ENCODE measurements at regions not wholly inside any gene's neighbourhood (a gene's known extent, or its start where the extent isn't known, plus 50 kb on each side); places are given as distances from the start of the nearest gene placed in this dataset.
A peak's percentile ranks its signal among the peaks of the same experiment; 100 is the strongest.
"Not testable (repeated sequence)": the region's sequence is repeated elsewhere in the genome, so short reads cannot be mapped to it uniquely, and the experiment has no call there.

DNA sequence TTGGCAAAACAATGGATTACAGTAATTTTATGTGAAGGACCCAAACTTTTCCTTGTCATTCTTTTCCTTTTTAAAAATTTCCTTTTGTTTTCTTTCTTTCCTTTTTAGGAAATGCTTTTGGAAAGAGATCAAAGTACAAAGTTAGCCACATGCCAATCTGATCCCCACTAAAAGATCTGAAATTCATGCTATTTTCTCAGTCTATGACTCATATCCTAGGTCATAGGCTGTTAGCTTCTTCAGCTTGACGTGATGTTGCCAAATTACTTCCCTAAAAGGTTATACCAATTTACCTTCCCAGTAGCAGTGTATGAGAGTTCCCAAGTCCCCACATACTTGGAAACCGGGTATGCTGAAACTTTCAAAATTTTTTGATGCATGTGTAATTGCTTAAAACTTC, 355.3 kb downstream of the INSIG2 start:
- ATAC-seq, result no peak

DNA sequence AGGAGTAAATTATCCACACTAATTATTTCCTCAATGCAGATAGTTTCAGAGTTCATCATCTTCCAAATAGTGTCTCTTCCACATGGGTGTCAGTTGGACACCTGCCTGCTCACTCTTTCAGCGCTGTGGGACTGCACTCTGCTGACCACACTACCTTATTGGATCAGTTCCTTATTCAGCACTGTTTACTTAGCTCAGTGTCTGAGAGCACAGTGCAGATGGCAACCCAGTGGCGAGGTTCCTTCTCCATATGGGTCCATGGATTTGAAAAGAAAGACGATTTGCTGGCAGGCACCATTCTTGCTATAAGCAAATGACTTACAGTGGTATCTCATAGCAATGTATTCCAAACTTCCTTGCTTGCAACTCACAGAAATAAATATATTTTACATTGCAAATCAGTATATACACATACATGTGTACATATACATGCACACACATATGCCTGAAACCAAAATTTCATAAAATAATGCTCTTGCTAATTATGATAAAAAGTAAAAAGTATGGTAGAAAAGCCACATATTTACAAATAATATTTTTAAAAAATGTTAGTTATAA, 354.8 kb downstream of the INSIG2 start:
- no peak for ATAC-seq

DNA sequence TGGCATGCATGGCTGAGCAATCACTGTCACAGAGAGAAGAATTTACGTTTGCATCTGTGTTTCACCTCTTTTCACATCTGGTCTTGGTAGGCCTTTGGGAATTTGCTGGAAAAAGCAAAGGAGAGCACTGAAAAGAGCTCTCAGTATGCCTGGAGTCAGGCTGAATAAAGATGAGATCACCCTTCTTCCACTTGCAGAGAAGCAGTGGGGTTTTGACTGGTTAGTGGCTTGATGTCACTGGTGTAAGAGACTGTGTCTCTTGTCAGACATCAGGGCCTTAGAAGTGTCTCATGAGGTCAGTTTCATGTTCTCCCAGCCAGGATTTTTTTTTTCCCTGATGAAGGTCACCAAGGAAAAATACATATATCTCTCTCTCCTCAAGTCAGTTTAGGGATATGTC, 353.8 kb downstream of the INSIG2 start:
- ATAC-seq, result no peak

DNA sequence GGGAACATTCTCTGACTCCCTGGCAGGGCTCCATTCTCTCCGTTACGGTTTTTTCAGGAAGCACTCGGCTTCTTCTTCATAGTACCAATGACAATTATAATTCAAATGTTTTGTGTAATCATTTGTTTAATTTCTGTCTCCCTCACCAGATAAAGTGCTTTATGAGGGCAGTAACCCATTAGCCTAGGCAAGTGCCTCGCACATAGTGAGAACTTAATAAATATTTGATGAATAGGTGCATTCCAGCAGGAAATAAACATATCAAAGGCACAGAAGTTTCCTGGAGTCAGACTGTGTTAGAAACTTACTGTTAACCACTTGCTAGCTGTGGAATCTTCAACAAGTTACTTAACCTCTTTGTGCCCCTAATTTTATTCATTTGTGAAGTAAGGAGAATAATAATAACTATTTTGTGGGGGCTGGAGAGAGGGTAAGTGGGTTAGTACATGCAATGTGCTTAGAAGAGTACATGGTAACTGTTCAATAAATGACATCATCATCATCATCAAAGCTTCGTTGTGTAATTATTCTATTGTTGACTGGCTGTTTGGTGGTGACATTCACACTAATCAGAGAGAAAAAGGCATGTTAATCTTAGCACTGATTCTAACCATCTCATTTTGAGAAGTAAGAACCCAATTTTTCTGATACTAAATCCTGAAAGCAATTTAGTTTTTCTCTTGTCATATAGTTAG, 352.3 kb downstream of the INSIG2 start:
- ATAC-seq, result no peak

DNA sequence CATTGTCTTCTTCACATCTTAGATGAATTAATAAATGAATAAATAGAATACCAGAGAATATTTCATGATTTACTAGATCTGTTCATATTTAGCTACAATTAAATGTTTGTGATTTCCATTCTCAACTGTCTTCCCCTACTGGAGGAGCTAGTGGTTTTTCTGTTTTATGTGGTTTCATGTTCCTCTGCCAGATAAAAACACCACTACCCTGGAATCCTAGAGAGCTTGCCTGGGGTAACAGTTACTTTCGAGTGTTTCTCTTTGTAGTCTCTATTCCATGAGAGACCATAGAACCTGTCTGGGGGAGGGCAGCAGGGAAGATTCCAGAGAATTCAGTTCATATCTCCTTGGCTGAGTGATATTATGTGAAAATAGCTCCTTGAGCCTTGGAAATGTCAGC, 349.2 kb downstream of the INSIG2 start:
- no peak for ATAC-seq

DNA sequence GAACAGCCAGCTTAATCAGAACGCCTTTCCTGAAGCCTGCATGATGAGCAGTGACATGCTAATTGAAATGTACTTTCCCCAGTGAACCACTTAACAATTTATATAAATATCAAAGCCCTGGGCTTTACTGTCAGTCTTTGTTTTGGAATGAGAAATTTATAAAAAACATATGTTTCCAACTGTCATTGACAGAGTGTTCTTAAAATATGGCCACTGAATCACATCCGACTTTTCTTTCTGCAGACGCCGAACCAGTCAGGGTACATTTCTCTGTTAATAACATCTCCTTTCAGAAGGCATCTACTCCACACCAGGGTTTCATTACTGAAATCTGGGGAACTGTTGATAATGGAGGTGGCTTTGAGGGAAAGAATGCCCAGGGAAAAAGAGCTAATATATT, 343.7 kb downstream of the INSIG2 start:
- no peak for ATAC-seq

DNA sequence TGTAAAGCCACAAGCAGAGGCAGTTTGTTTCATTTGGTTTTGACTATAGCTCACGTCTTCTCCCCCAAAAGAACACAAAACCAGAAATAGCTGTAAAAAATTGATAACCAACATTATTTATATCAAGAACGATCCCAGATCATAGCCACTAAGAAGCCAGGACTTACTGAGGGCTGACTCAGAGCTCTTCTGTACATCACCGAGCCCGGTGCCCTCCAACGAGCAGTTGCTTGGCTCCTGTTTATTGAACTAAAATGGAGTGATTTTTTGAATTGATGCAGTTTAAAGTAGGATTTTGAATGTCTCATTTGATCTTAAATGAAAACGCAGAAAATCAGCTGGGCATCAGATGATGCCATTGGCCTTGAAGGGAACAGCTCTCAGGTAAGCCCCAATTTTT, 343.3 kb downstream of the INSIG2 start:
- no peak for ATAC-seq

DNA sequence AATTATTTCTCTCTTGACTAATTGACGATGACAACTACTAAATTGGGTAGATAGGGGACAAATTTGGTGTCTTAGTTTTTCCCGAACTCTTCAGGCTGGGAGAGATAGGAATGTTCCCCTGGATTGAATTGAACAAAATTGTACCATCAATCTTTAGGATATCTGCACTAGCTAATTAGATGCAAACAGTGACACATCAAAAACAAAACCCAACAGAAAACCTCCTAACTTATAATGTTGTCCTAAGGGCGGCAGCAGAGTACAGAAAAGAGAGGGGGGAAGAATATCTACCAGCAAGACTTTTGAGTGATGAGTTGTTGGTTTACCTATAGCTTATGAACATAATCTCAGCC, 342.9 kb downstream of the INSIG2 start:
- ATAC-seq, result no peak

DNA sequence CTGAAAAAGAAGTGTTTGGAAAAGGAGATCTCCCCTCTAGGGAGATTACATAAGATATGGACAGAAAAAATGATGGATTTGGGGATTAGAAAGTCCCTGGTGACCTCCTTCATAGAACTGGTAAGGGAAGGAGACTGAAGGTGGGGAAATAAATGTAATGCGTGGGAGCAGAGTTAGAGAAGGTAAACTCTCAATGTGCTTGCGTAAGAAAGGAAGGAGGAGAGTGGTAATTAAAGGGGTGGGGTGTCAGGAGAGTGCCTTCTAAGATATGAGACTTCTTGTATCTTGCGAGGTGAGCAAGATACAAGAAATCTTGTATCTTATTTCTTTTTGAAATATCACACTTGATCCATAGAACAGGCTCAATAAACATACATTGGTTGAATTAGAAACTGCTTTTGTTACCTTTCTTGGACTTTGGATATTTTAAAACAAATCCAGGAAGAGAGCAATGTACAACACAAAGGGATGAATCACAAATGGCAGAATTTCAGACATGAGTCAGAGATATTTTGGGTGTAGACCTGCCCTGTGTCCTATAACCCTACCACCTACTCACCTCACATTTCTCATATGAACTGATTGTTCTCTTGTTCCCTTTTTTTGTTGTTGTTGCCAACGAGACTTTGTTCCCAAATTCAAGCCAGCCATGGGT, 342.4 kb downstream of the INSIG2 start:
- no peak for ATAC-seq

DNA sequence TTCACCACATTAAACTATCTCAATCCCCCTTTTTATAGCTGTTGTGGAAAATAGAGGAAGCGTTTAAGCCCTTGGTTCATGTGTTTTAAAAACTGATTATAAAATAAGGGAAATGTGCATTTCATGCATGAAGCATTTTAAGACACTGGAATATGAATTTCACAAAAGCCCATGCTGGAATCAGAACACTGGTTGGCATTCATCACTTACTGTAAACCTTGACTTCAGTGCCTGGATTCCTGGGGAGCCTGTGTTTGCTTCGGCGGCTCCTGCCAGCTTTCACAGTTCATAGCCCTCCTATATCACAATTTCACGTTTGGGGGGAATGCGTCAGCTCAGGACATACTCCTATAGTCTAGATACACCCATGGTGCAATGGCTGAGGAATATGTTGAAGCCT, 336.9 kb downstream of the INSIG2 start:
- ATAC-seq, result no peak

DNA sequence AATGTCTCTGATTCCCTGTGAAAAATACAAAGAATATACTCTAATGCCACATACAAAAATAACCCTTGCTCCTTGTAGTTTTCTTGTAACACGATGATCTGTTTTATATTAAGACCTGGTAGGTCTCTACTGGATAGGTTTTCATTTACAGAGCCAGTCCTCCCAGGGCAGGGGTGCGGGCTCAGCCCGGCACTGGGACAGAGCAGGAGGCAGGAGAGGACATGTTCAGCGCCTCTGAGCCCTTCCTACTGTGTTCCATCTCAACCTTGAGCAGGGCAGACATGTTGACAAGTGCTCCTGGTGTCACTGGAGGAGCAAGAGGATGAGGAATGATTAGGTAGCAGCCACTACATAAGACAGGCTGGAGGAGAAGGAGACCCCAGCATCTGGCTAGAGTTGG, 335.5 kb downstream of the INSIG2 start:
- no peak for ATAC-seq

DNA sequence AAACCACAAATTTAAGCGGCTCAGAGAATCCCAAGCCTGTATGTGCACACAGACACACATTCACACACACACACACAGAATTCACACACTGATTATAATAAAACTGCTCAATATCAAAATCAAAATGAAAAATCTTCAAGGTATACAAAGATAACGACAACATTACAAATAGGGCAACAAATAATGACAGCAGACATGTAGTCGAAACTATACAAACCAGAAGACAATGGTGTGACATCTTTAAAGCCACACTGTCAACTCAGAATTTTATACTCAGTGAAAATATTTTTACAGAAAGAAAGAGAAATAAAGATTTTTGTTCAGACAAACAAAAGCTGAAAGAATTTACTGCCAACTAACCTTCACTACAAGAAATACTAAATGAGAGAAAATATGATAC, 333.4 kb downstream of the INSIG2 start:
- ATAC-seq, result no peak

DNA sequence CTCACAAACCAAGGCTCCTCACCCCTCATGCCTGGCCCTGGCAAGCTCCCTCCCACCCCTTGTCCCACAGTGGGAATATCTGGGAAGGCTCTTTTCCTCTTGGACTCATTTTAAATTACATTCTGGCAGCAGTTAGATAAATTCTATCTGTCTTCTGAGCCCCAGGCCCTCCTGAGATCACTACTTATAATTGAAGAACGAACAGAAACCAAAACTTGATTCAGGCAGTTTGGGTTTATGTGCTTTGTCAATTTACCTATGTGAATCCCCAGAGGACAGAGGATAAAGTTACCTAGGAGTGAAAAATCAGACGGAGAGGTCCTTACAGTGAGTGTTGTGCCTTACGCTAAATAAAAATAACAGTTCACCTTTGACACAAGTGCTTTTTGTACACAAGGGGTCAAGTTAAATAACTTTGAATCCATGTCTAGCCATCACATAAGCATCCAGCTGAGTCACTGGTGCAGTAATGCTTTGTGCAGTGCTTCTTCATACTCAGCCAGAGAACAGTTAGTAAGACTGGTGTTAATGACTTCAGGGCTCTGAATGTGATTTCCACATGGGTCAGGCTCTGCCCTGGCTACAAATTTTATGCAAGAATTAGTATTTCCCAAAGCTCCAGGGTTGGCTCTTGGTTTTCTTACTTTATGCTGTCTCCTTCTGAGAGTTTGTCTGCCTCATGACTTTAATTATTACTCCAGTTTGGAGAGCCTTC, 329.3 kb downstream of the INSIG2 start:
- no peak for ATAC-seq

DNA sequence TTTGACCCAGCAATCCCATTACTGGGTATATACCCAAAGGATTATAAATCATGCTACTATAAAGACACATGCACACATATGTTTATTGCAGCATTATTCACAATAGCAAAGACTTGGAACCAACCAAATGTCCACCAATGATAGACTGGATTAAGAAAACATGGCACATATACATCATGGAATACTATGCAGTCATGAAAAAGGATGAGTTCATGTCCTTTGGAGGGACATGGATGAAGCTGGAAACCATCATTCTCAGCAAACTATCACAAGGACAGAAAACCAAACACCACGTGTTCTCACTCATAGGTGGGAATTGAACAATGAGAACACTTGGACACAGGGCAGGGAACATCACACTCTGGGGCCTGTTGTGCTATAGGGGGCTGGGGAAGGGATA, 326.9 kb downstream of the INSIG2 start:
- ATAC-seq, result not testable (repeated sequence)

DNA sequence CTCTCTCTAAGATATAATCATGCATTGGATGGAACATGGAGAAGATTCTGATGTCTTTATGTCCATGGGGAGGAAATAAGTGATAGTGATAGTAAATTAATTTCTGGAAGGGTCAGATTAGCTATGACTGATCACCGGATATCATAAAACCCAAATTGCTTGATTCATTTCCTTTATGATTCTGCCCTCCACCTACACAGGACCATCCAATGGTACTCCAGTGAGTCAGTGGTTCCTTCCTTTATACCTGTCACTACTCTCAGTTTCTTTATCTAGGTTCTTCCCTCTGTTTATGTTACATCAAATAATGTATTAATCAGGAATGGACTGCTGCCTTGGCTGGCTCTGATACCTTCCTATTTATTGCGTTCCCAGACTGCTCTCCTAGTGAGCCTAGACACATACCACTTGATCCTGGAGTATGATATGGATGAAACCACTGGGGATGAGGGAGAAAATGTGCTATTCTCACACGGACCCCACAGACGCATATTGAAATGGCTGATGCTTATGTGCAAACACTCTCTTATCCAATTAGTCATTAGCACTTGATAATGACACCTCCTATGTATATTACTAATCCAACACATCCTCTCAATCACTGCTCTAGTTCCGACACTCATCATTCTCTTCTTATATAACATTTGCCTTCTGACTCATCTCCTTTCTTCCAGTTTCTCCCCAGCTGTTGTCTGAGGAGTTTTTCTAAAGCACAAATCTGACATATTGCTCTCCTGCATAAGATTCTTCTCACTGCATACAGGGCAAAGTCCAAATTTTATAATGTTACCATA, 315.6 kb downstream of the INSIG2 start:
- ATAC-seq, result peak; percentile 53 to 56

DNA sequence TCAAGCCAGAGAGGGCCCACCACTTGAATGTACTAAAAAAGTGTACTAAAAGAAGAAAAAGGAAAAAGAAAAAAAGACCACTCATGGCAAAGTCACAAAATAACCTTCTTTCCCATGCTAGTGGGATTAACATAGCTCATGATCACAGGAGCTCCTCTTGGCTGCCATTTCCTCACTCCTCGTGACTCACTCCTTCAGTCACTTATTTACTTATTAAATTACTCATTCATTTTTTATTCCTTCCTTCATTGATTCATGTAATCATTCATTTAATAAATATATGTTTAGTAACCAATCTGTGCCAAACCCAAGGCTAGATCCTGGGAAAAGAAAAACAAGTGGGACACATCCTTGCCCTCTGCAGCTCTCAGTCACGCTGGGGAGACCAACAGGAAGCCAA, 300.5 kb downstream of the INSIG2 start:
- no peak for ATAC-seq

DNA sequence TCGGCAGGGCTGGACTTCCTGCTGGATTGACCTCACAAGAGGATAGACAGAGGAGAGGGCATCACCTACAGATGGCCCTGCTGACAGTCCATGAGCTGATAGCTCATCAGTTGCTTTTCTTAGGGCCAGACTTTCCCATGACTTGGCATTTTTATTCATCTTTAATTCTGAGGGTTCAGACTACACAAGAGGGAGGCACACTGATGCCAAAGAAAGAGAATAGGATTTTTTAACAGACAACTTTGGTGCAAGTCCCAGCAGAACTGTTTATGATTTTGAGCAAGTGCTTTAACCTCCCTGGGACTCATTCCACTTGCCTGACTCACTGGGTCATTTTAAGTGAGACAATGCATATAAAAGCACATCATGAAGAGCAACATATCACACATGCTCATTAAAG, 299.2 kb downstream of the INSIG2 start:
- ATAC-seq, result no peak

DNA sequence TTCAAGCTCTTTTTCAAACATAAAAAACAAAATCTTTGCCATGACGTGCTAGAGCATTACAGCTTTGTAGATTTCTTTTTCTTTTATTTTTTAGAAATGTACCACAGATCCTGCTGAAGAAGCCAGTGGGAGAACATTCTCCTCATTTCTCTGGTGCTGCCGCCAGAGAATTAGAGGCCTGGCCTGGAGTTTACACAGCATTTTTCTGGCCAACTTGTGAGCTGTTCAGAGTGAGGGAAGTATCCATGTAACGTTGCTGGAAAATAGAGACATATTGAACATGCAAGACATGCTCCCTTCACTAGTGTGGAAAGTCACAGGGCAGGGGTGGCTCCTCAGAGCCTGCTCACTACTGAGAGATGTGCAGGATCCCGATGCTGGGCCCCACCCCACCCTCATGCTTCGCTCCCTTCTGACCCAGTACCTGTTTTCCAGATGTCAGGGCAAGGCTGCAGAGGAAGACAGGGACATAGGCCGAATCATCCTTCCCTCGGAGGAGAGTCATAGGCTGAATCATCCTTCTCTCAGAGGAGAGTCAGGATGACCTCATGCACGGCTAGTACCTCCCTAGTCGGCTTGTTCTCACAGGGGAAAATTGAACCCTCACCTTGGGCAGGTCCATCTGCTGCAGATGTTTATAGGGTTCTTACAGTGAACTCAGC, 298.5 kb downstream of the INSIG2 start:
- no peak for ATAC-seq

DNA sequence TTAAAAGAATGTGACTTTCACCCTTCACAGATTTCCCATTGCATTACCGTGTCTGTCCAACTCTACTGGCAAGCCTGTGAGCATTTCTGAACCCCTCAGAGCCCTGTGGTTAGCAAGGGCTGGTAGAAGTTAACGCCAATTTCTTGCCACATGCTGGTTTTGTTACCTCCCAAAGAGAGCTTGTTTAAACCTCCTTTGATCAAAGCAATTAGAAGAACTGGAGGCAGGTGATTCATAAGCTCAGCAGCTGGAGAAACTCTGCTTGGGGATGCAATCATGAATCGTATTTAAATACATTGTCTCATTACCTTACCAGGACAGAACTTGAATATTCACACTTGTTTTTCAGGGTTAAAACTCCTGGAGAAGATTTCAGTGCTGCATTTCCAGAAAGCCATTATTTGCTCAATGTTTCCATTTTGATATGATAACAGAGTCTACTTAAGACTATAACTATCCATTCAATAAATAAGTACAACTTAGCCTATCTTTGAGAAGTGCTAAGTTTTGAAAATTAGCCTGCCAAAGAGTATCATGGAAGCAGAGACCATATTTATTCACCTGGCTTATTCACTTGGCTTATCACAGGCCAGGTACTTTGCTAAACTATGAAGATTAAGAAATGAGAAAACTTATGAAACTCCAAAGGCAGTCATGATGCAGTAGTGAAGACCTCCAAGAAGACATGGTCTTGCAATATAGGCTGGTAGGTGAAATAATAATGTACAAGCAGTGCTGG, 292.8 kb downstream of the INSIG2 start:
- no peak for ATAC-seq

DNA sequence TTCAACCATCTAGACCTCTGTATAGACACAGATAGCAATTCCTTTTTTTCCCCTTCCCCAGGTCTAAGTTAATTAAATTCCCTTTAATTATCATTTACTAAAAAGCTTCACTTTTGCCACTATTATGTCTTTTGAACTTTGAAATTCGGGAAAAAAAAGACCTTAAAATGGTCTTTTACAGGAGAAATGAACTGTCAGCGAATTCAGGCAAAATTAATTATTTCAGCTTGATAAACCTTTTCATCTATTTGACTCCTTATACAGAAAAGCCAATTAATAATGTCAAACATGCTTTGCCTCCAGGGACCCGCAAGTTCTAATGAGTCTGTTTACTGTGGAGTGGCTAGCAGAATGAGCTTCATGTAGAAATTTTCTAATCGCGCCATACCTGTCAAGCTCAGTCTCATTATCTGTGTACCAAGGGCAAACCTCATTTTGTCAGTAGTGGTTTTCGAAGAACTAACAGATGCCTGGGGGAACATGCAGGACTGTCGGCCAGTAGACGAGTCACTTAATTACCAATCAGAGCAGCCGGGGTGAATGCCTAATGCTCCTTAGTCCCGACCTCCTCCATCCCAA, 287.7 kb downstream of the INSIG2 start:
- ATAC-seq, result no peak

DNA sequence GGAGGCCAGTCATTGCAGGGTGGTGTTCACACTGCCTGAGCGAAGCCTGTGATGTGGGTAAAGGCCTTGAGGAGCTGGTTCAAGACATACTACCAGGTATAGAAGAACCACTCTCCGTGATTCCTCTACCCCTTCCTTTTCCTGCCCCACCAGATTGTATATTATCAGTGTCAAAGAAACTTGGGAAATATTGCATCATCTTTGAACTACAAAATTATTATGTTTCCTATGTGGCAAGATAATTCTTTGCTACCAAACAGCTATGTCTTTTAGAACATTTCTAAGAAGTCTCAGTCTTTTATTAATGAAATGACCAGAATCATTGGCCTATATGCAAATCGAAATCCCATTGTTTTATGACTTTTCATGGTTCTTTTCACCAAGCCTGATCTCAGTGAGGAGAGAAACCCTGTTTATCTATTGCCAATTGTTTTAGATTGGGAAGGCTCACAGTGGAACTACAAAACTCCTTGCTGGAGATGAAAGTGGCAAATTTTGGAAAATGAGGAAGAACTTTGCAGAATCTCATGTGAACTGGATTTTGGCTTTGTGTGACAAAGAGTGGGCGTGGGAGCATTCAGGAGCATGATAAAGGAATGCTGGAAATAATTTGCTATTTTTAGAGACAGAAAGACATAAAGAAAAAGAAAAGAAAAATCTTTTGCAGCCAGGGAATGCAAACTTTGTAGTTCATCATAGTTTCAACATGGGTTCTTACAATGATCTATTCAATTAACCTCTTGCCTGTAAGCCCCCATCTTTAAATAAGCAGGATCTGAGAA, 286.9 kb downstream of the INSIG2 start:
- no peak for ATAC-seq

Measured in activated CD4-positive, CD25-positive, alpha-beta regulatory T cell treated with anti-CD3 and anti-CD28 coated beads, Interleukin-2, amount 50 U/mL, for 24 hours (primary cell).